ENCODE measurements at regions not wholly inside any gene's neighbourhood (a gene's known extent, or its start where the extent isn't known, plus 50 kb on each side); places are given as distances from the start of the nearest gene placed in this dataset.

GRCh38 chr3:5360453-5360852, 172.9 kb downstream of the EDEM1 start:
- TF ChIP-seq CTCF (IDR thresholded peaks at IDR 0.05 in 8 of 11, conservative IDR thresholded peaks at IDR 0.05 in 3 of 11), result no peak
- TF ChIP-seq POLR2A (IDR thresholded peaks at IDR 0.05), result no peak

Measured in spleen (tissue), 7 donors.